SK-N-SH (cell line): ENCODE measurements at regions not wholly inside any gene's neighbourhood (a gene's known extent, or its start where the extent isn't known, plus 50 kb on each side); places are given as distances from the start of the nearest gene placed in this dataset.
A peak's percentile ranks its signal among the peaks of the same experiment; 100 is the strongest.

Source experiments
- CTCF ChIA-PET: fragments of 300-600, 350-600 bp; formaldehyde crosslinking; extraction: SDS; loops from one replicate; lab custom pipeline; 2021; lab: Yijun Ruan, JAX
- POLR2A ChIA-PET: fragments of 350-600 bp; sonication (Branson Sonifier 250); formaldehyde crosslinking; extraction: SDS; loops from one replicate; lab custom pipeline; 2020; ENCODE audit warnings: antibody characterized with exemption, inconsistent platforms; lab: Yijun Ruan, JAX
- DNase-seq: peaks from one replicate; pipeline ENCODE4 v3.0.0; 2012
- H2AFZ ChIP-seq: fragments of 200-600 bp; sonication (generic); 2 replicates; pipeline ENCODE4 v1.8.1; 2016; ENCODE audit warnings: antibody characterized with exemption, mild to moderate bottlenecking, low read depth
- H3F3A ChIP-seq: fragments of 200-600 bp; sonication (generic); replicated peaks from 2 replicates; pipeline ENCODE3; 2016; ENCODE audit warnings: antibody characterized with exemption, mild to moderate bottlenecking; ENCODE audit not compliant: insufficient read depth
- H3K27ac ChIP-seq, 2 experiments: fragments of 200-500 bp in 1 of 2; fragments of 200-600 bp in 1 of 2; sonication (Bioruptor generic) in 1 of 2; sonication (generic), shearing (Covaris generic) in 1 of 2; 2 replicates each; pipeline versions ENCODE4 v1.5.1 to v1.6.1; 2014 to 2016; ENCODE audit warnings: low read depth in 2 of 2, inconsistent platforms in 1 of 2, low read length in 1 of 2, mild to moderate bottlenecking in 1 of 2, mixed read lengths in 1 of 2
- H3K27me3 ChIP-seq: fragments of 200-600 bp; sonication (generic), shearing (Covaris generic); 2 replicates; pipeline ENCODE4 v1.6.1; 2016; ENCODE audit warnings: mixed run types; ENCODE audit not compliant: insufficient read depth
- H3K36me3 ChIP-seq, 2 experiments: fragments of 200-500 bp in 1 of 2; fragments of 200-600 bp in 1 of 2; sonication (Bioruptor generic) in 1 of 2; sonication (generic) in 1 of 2; replicated peaks in 1 of 2; 2 replicates each; pipeline versions ENCODE3 to v1.5.1; 2014 to 2016; ENCODE audit warnings: low read length in 1 of 2, mild to moderate bottlenecking in 1 of 2; ENCODE audit not compliant: insufficient read depth in 2 of 2, control insufficient read depth in 1 of 2
- H3K4me1 ChIP-seq, 2 experiments: fragments of 200-500 bp in 1 of 2; fragments of 200-600 bp in 1 of 2; sonication (Bioruptor generic) in 1 of 2; sonication (generic), shearing (Covaris generic) in 1 of 2; 2 replicates each; pipeline versions ENCODE4 v1.5.1 to v1.6.1; 2014 to 2016; ENCODE audit warnings: low read depth in 1 of 2, low read length in 1 of 2, mixed run types in 1 of 2; ENCODE audit not compliant: insufficient read depth in 2 of 2, control insufficient read depth in 1 of 2
- H3K4me2 ChIP-seq: fragments of 200-600 bp; sonication (generic), shearing (Covaris generic); 2 replicates; pipeline ENCODE4 v1.6.1; 2017; ENCODE audit warnings: mixed run types
- H3K4me3 ChIP-seq, 2 experiments: fragments of 200-500 bp in 1 of 2; fragments of 200-600 bp in 1 of 2; sonication (Bioruptor generic) in 1 of 2; sonication (generic), shearing (Covaris generic) in 1 of 2; 2 replicates each; pipeline versions ENCODE4 v1.5.1 to v1.8.1; 2014 to 2016; ENCODE audit warnings: low read depth in 2 of 2, inconsistent platforms in 1 of 2, low read length in 1 of 2, mild to moderate bottlenecking in 1 of 2, mixed read lengths in 1 of 2, moderate library complexity in 1 of 2
- H3K79me2 ChIP-seq: fragments of 200-600 bp; sonication (generic); 2 replicates; pipeline ENCODE4 v1.8.1; 2017; ENCODE audit warnings: mild to moderate bottlenecking; ENCODE audit not compliant: insufficient read depth
- H3K9ac ChIP-seq: fragments of 200-600 bp; sonication (generic); 2 replicates; pipeline ENCODE4 v1.6.1; 2017; ENCODE audit warnings: mixed run types
- H3K9me2 ChIP-seq: fragments of 200-600 bp; sonication (generic); 2 replicates; pipeline ENCODE4 v1.6.1; 2017; ENCODE audit warnings: mixed run types
- H3K9me3 ChIP-seq: fragments of 200-600 bp; sonication (generic); 2 replicates; pipeline ENCODE4 v1.6.1; 2017; ENCODE audit warnings: mixed run types, mild to moderate bottlenecking, moderate library complexity
- H4K20me1 ChIP-seq: fragments of 200-600 bp; sonication (generic); 2 replicates; pipeline ENCODE4 v1.6.1; 2017; ENCODE audit warnings: mild to moderate bottlenecking, mixed run types; ENCODE audit not compliant: insufficient read depth
- EP300 ChIP-seq, 2 experiments: IDR thresholded peaks; 2 replicates each; pipeline versions ENCODE4 v1.4.0 to v1.6.1; 2012; ENCODE audit warnings: borderline replicate concordance in 1 of 2, low read depth in 1 of 2, low read length in 1 of 2
- EZH2phosphoT487 ChIP-seq: fragments of 200-600 bp; sonication (generic); IDR thresholded peaks from 2 replicates; pipeline ENCODE4 v1.6.1; 2017; ENCODE audit warnings: low read depth, mixed run types, mild to moderate bottlenecking, antibody characterized with exemption, moderate library complexity, borderline replicate concordance
- FOSL2 ChIP-seq: IDR thresholded peaks from 2 replicates; pipeline ENCODE4 v1.4.0; 2012; ENCODE audit warnings: low read depth, mild to moderate bottlenecking, moderate library complexity, borderline replicate concordance
- GABPA ChIP-seq: IDR thresholded peaks from 2 replicates; pipeline ENCODE4 v1.4.0; 2012; ENCODE audit warnings: low read depth, mild to moderate bottlenecking
- GATA2 ChIP-seq: sonication (generic); formaldehyde crosslinking; IDR thresholded peaks from 2 replicates; pipeline ENCODE4 v1.5.0; 2020; ENCODE audit warnings: mild to moderate bottlenecking, missing genetic modification reagents
- JUND ChIP-seq: IDR thresholded peaks from 2 replicates; pipeline ENCODE4 v1.4.0; 2012
- MEF2A ChIP-seq: IDR thresholded peaks from 2 replicates; pipeline ENCODE4 v1.4.0; 2012; ENCODE audit warnings: low read depth, borderline replicate concordance
- MXI1 ChIP-seq: IDR thresholded peaks from 2 replicates; pipeline ENCODE4 v1.6.1; 2012; ENCODE audit warnings: mild to moderate bottlenecking, low read depth, low read length, improper control_type of control experiment
- NFIC ChIP-seq: IDR thresholded peaks from 2 replicates; pipeline ENCODE4 v1.4.0; 2012; ENCODE audit warnings: borderline replicate concordance
- NRF1 ChIP-seq: IDR thresholded peaks from 2 replicates; pipeline ENCODE4 v1.6.1; 2012; ENCODE audit warnings: low read depth, mild to moderate bottlenecking, low read length
- PBX3 ChIP-seq: IDR thresholded peaks from 2 replicates; pipeline ENCODE4; 2012
- POLR2AphosphoS5 ChIP-seq: IDR thresholded peaks from 2 replicates; pipeline ENCODE4 v1.6.1; 2012; ENCODE audit warnings: low read depth, low read length
- SIN3A ChIP-seq: IDR thresholded peaks from 2 replicates; pipeline ENCODE4 v1.6.1; 2012; ENCODE audit warnings: low read depth, mild to moderate bottlenecking, low read length, moderate library complexity, borderline replicate concordance
- TCF12 ChIP-seq: IDR thresholded peaks from 2 replicates; pipeline ENCODE4 v1.4.0; 2012
- TEAD4 ChIP-seq: IDR thresholded peaks from 2 replicates; pipeline ENCODE4 v1.4.0; 2012; ENCODE audit warnings: mild to moderate bottlenecking, borderline replicate concordance; ENCODE audit not compliant: insufficient read depth
- USF1 ChIP-seq: IDR thresholded peaks from 2 replicates; pipeline ENCODE4 v1.4.0; 2012; ENCODE audit warnings: low read depth, borderline replicate concordance
- USF2 ChIP-seq: fragments of 150-350 bp; IDR thresholded peaks from 2 replicates; pipeline ENCODE4 v1.6.1; 2017; ENCODE audit warnings: antibody characterized with exemption, low read length, low read depth, borderline replicate concordance
- YY1 ChIP-seq: IDR thresholded peaks from 2 replicates; pipeline ENCODE4 v1.4.0; 2012; ENCODE audit warnings: low read depth, mild to moderate bottlenecking
- WGBS: methylation state at CpG from one replicate; pipeline ENCODE4 v1.1.6; 2017; ENCODE audit warnings: low lambda C conversion rate; 5-methylcytosine and 5-hydroxymethylcytosine counted together
- TF ChIP-seq, protein P1 (sequence below): fragments of 200-600 bp; sonication (generic); IDR thresholded peaks from 2 replicates; pipeline ENCODE4 v1.6.1; 2017; ENCODE audit warnings: antibody characterized with exemption, mild to moderate bottlenecking, moderate library complexity

DNA sequence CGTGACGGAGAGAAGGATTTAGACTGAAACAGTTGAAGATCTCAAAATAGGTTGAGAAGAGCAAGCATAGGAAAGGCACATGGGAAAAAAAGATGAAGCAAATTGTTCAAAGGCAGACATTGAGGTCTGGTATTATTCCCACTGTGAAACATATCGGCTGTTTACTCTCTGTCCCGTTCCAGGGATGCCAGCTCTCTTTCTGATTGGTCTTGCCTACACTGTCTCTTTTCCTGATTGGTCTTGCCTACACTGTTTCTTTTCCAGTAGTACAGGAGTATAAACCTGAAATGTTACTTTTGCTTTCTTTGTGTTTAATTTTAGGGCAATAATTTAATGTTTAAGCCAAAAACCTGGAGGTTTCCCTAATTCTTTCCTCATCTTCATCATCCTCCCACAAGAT lies 226.5 kb upstream of the MCHR2 start:
- POLR2A ChIA-PET = no interaction called here
- no peaks in the 10 kb centered on the region for H4K20me1 ChIP-seq
- no peaks in the 10 kb centered on the region for H3K79me2 ChIP-seq
- WGBS = 41% methylated on average over 4 of the region's 4 CpGs
- peaks cover 4% of the 10 kb centered on the region for H3F3A ChIP-seq
- TF ChIP-seq EZH2phosphoT487 (no peak), GABPA (no peak)
- H3K9me3 ChIP-seq = no peaks in the 10 kb centered on the region
- peak overlapping the region; percentile 38; the same call in 1 of the 2 replicates for H2AFZ ChIP-seq
- no peak overlapping the region for H3K9ac ChIP-seq
- no peak for DNase-seq
- no peaks in the 10 kb centered on the region for H3K36me3 ChIP-seq
- H3K9me2 ChIP-seq = no peaks in the 10 kb centered on the region
- H3K4me1 ChIP-seq = no peaks in the 10 kb centered on the region; a peak in 1 of 4 replicates
- CTCF ChIA-PET = no interaction called here
- H3K4me2 ChIP-seq = no peak overlapping the region
- H3K4me3 ChIP-seq = no peak overlapping the region; a peak in 1 of 4 replicates
- no peak overlapping the region for H3K27ac ChIP-seq
- H3K27me3 ChIP-seq = no peaks in the 10 kb centered on the region

- Histone ChIP-seq H3K36me3 (no peaks in the 10 kb centered on the region), H3K9me3 (no peaks in the 10 kb centered on the region), H3K79me2 (no peaks in the 10 kb centered on the region), H3K27ac (no peak overlapping the region), H3K27me3 (no peaks in the 10 kb centered on the region), H2AFZ (no peak overlapping the region), H3F3A (peaks cover 4% of the 10 kb centered on the region), H3K4me2 (no peak overlapping the region), H4K20me1 (no peaks in the 10 kb centered on the region), H3K4me1 (no peaks in the 10 kb centered on the region; a peak in 1 of 4 replicates), H3K9ac (no peak overlapping the region), H3K9me2 (no peaks in the 10 kb centered on the region), H3K4me3 (no peak overlapping the region)
- ChIA-PET CTCF (no interaction called here), POLR2A (no interaction called here)
- 71% methylated on average over 2 of the region's 2 CpGs for WGBS
- DNase-seq = no peak
- no peak for TF ChIP-seq NRF1
- no peak for TF ChIP-seq GABPA
- TF ChIP-seq TEAD4 = peak; percentile 40; the same call in 1 of the 2 replicates
- TF ChIP-seq NFIC = 0 out of 2 replicates have a peak, but pooled peaks have one; percentile 8
- no peak for TF ChIP-seq MEF2A
- TF ChIP-seq PBX3 = peak; percentile 89
- TF ChIP-seq YY1 = no peak
- TF ChIP-seq MXI1 = no peak
- no peak for TF ChIP-seq FOSL2
- TF ChIP-seq TCF12 = peak; percentile 87
- peak; percentile 38; the same call in 1 of the 2 replicates for TF ChIP-seq JUND
- peak in 1 of 2 experiments; percentile 35; a peak in 1 of 4 replicates for TF ChIP-seq EP300 (IDR thresholded peaks at IDR 0.05; ENCODE audit: borderline replicate concordance in 1 of 2, low read depth in 1 of 2, low read length in 1 of 2)
- 0 out of 2 replicates have a peak, but pooled peaks have one; percentile 42 for TF ChIP-seq POLR2AphosphoS5
- TF ChIP-seq GATA2 (CRISPR knock-in tag) = no peak
- TF ChIP-seq, protein P1, sequence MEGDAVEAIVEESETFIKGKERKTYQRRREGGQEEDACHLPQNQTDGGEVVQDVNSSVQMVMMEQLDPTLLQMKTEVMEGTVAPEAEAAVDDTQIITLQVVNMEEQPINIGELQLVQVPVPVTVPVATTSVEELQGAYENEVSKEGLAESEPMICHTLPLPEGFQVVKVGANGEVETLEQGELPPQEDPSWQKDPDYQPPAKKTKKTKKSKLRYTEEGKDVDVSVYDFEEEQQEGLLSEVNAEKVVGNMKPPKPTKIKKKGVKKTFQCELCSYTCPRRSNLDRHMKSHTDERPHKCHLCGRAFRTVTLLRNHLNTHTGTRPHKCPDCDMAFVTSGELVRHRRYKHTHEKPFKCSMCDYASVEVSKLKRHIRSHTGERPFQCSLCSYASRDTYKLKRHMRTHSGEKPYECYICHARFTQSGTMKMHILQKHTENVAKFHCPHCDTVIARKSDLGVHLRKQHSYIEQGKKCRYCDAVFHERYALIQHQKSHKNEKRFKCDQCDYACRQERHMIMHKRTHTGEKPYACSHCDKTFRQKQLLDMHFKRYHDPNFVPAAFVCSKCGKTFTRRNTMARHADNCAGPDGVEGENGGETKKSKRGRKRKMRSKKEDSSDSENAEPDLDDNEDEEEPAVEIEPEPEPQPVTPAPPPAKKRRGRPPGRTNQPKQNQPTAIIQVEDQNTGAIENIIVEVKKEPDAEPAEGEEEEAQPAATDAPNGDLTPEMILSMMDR = no peak
- no peak for TF ChIP-seq USF2
- no peak for TF ChIP-seq USF1
- peak; percentile 57; the same call in 1 of the 2 replicates for TF ChIP-seq SIN3A
Measured at GRCh38 chr6:100217225-100218012, 223.4 kb upstream of the MCHR2 start.
